ENCODE measurements at regions not wholly inside any gene's neighbourhood (a gene's known extent, or its start where the extent isn't known, plus 50 kb on each side); places are given as distances from the start of the nearest gene placed in this dataset.

DNA sequence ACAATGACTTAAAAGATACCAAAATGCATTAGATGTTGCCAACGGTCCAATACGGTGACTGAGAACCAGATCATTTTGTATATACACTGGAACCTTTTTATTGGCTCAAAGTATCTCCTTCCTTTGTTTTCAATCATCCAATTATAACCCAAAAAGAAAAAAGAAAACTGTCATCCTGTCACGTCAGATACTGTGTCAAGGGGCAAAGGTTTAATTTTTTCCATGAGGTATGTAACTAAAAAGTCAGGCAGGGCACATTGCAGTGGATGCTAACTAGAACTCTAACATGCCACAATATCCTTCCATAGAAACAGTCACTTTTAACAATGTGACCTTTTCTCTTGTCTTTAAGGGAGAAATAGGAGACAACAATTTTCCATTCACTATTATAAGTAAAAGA, 267.6 kb upstream of the NEBL start:
- no peak for TF ChIP-seq ZFX (IDR thresholded peaks at IDR 0.05; ENCODE audit: borderline replicate concordance)
- no peak for TF ChIP-seq CTCF (IDR thresholded peaks at IDR 0.05)
- H3K27ac ChIP-seq, result no peak overlapping the region

DNA sequence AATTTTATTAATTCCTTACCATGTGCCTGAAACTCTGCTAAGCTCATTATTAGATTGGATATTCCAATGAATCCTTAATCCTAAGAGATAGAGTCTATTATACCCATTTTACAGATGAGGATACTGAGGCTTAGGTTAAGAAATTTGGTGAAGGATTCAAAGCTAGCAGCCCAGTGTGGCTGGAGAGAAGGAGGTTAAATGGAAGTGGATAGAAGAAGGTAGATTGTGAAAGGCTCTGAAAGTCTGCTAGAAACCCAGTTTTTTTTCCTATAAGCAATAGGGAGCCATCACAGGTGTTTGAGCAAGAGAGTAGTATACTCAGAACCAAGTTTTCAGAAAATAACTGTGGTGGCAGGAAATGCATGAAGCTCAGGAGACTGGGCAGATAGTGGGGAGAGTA, 265.8 kb upstream of the NEBL start:
- H3K27ac ChIP-seq, result no peak overlapping the region
- TF ChIP-seq CTCF (IDR thresholded peaks at IDR 0.05) (no peak), ZFX (IDR thresholded peaks at IDR 0.05; ENCODE audit: borderline replicate concordance) (no peak)

- no peak overlapping the region for H3K27ac ChIP-seq
- no peak for TF ChIP-seq CTCF (IDR thresholded peaks at IDR 0.05)
- TF ChIP-seq ZFX (IDR thresholded peaks at IDR 0.05; ENCODE audit: borderline replicate concordance), result no peak
Observed at GRCh38 chr10:21161647-21162046, 264.5 kb upstream of the NEBL start.

- TF ChIP-seq CTCF (IDR thresholded peaks at IDR 0.05) (no peak), ZFX (IDR thresholded peaks at IDR 0.05; ENCODE audit: borderline replicate concordance) (no peak)
- H3K27ac ChIP-seq, result no peak overlapping the region
Observed at GRCh38 chr10:21161090-21161625, 264.0 kb upstream of the NEBL start.

DNA sequence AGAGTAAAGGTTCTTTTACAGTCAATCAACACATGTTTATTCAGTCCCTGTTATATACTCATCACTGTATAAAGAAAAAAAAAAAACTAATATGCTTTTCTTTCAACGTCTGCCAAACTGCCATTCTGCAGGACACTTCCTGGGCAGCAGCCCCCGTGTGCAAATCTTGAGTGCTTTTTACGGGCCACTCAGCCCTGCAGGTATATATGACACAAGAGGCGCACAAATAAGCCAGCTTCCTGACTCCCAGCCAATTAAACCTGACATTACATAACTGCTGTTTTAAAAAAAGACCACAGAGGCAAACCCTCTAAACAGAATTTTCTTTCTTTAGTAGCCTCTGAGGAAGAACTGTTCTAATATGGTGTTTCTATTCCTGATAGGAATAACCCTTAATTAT, 263.0 kb upstream of the NEBL start:
- no peak overlapping the region for H3K27ac ChIP-seq
- TF ChIP-seq CTCF (IDR thresholded peaks at IDR 0.05), result no peak
- no peak for TF ChIP-seq ZFX (IDR thresholded peaks at IDR 0.05; ENCODE audit: borderline replicate concordance)

DNA sequence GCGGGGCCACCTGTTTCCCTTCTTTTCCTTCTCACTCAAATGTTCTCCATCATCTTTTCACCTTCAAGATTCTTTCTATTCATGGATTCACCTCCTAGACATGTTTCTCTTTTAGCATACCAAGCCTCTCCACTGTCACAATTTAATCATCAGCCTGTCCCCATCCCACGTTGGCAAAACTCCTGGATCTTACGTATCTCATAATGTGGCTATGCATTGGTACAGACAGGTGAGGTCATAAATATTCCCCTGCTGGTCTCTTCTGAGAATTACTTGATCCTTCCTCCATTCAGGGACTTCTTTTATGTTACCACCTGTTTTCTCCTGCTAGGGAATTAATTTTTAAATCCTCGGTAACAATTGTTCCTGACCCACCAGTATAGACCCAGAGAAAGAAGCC, 262.6 kb upstream of the NEBL start:
- no peak for TF ChIP-seq ZFX (IDR thresholded peaks at IDR 0.05; ENCODE audit: borderline replicate concordance)
- no peak for TF ChIP-seq CTCF (IDR thresholded peaks at IDR 0.05)
- H3K27ac ChIP-seq, result no peak overlapping the region

DNA sequence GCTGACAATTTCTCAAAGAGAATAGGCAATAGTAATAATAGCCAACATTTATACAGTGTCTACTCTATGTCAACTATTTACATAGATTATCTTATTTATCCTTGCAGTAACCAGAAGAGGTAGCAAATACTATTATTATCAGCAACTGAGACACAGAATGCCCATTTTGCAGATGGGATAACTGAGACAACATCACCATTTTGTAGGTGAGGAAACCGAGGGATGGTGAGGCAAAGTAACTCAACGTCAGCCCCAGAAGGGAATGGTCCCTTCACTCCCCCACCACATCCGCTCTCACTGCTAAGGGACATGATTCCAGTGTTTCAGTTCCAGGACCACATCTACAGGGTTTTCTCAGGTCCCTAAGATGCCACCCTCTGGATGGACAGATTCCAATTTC, 261.2 kb upstream of the NEBL start:
- H3K27ac ChIP-seq, result no peak overlapping the region
- TF ChIP-seq ZFX (IDR thresholded peaks at IDR 0.05; ENCODE audit: borderline replicate concordance) (no peak), CTCF (IDR thresholded peaks at IDR 0.05) (no peak)
